ENCODE measurements at regions not wholly inside any gene's neighbourhood (a gene's known extent, or its start where the extent isn't known, plus 50 kb on each side); places are given as distances from the start of the nearest gene placed in this dataset.
"Not testable (repeated sequence)": the region's sequence is repeated elsewhere in the genome, so short reads cannot be mapped to it uniquely, and the experiment has no call there.

DNA sequence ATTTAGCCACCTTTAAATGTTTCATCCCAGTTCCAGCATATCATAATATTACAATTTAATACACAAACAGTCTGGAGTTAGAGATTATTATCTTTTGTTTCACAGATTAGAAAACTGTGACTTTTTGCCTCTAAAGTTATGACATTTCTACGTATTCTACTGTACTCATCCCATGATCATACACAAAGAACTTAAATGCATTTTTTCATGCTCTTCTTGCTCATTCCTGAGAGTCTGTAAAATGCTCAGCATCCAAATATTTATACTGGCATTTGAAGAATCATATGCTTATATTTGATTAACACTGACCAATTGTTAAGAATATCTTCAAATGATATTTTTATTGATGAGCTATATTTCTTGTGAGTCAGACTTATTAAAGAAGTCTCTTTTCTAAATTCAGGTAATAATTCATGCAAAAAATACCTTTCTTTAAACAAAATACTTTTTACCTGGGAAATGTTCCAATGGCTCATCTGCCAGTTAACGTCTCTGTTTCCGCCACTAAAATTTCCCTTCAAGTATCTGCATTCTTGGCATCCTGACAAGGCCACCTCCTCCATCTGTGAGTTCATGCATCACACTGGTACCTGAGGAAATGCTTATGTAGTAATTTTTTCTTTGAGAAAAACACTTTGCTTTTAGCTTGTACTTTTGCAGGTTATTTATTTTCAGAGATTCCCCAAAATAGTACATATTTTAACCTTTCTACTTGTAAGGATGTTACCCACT lies 139.6 kb upstream of the RASA1 start:
- TF ChIP-seq, protein P1, sequence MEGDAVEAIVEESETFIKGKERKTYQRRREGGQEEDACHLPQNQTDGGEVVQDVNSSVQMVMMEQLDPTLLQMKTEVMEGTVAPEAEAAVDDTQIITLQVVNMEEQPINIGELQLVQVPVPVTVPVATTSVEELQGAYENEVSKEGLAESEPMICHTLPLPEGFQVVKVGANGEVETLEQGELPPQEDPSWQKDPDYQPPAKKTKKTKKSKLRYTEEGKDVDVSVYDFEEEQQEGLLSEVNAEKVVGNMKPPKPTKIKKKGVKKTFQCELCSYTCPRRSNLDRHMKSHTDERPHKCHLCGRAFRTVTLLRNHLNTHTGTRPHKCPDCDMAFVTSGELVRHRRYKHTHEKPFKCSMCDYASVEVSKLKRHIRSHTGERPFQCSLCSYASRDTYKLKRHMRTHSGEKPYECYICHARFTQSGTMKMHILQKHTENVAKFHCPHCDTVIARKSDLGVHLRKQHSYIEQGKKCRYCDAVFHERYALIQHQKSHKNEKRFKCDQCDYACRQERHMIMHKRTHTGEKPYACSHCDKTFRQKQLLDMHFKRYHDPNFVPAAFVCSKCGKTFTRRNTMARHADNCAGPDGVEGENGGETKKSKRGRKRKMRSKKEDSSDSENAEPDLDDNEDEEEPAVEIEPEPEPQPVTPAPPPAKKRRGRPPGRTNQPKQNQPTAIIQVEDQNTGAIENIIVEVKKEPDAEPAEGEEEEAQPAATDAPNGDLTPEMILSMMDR (IDR thresholded peaks at IDR 0.05): no peak
- H3K4me1 Mint-ChIP-seq (ENCODE audit: unreplicated experiment): peaks cover 21% of the 10 kb centered on the region
- no peak for DNase-seq (ENCODE audit: extremely low spot score, unreplicated experiment)
- no peak overlapping the region for H3K27ac Mint-ChIP-seq (ENCODE audit: unreplicated experiment)
- no peaks in the 10 kb centered on the region for H3K36me3 Mint-ChIP-seq (ENCODE audit: unreplicated experiment)
- peaks cover 2% of the 10 kb centered on the region for H3K27me3 Mint-ChIP-seq (ENCODE audit: unreplicated experiment)
- H3K4me3 Mint-ChIP-seq (ENCODE audit: unreplicated experiment): no peak overlapping the region
- no peaks in the 10 kb centered on the region for H3K9me3 Mint-ChIP-seq (ENCODE audit: unreplicated experiment)

DNA sequence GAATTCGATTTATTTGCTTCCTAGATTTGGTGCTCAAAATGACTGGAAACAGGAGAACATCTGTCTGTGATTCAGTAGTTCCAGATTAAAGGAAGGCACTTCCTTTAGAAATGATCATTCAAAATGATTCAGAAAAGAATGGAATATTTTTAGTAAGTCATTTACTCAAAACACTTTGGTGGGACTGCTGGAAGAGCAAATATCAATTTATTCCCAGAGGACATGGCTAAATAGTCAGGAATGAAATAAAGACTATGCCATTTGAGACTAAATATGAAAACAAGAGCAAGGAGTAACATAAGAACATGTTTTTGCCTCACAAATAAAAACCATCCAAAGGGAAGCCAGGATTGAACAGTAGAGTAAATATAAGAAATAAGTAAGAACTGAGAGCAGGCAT lies 138.6 kb upstream of the RASA1 start:
- peaks cover 21% of the 10 kb centered on the region for H3K4me1 Mint-ChIP-seq (ENCODE audit: unreplicated experiment)
- no peak overlapping the region for H3K27ac Mint-ChIP-seq (ENCODE audit: unreplicated experiment)
- DNase-seq (ENCODE audit: extremely low spot score, unreplicated experiment): no peak
- TF ChIP-seq, protein P1 (IDR thresholded peaks at IDR 0.05): no peak
- H3K36me3 Mint-ChIP-seq (ENCODE audit: unreplicated experiment): no peaks in the 10 kb centered on the region
- peaks cover 2% of the 10 kb centered on the region for H3K27me3 Mint-ChIP-seq (ENCODE audit: unreplicated experiment)
- no peak overlapping the region for H3K4me3 Mint-ChIP-seq (ENCODE audit: unreplicated experiment)
- no peaks in the 10 kb centered on the region for H3K9me3 Mint-ChIP-seq (ENCODE audit: unreplicated experiment)

DNA sequence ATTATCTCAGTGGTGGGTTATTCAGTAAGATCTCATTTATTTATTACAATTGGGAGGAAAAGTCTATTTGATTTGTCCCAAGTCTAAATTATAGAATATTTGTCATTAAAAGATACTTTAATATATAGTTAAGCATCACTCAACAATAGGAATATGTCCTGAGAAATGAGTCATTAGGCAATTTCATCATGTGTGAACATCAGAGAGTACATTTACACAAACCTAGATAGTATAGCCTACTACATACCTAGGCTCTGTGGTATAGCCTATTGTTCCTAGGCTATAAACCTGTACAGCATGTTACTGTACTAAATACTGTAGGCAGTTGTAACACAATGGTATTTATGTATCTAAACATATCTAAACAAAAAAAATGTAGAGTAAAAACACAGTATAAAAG lies 135.0 kb upstream of the RASA1 start:
- H3K27ac Mint-ChIP-seq (ENCODE audit: unreplicated experiment): no peak overlapping the region
- H3K4me1 Mint-ChIP-seq (ENCODE audit: unreplicated experiment): peaks cover 14% of the 10 kb centered on the region
- no peaks in the 10 kb centered on the region for H3K36me3 Mint-ChIP-seq (ENCODE audit: unreplicated experiment)
- no peak for DNase-seq (ENCODE audit: extremely low spot score, unreplicated experiment)
- peaks cover 1% of the 10 kb centered on the region for H3K27me3 Mint-ChIP-seq (ENCODE audit: unreplicated experiment)
- H3K9me3 Mint-ChIP-seq (ENCODE audit: unreplicated experiment): no peaks in the 10 kb centered on the region
- TF ChIP-seq, protein P1 (IDR thresholded peaks at IDR 0.05): no peak
- H3K4me3 Mint-ChIP-seq (ENCODE audit: unreplicated experiment): no peak overlapping the region

DNA sequence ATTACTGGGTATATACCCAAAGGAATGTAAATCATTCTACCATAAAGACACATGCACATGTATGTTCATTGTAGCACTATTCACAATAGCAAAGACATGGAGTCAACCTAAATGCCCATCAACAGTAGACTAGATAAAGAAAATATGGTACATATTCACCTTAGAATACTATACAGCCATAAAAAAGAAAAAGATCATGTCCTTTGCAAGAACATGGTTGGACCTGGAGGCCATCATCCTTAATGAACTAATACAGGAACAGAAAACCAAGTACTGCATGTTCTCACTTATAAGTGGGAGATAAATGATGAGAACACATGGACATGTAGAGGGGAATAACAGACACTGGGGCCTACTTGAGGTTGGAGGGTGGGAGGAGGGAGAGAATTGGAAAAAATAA lies 133.2 kb upstream of the RASA1 start:
- not testable (repeated sequence) for H3K27ac Mint-ChIP-seq (ENCODE audit: unreplicated experiment); H3K4me3 Mint-ChIP-seq (ENCODE audit: unreplicated experiment); DNase-seq (ENCODE audit: extremely low spot score, unreplicated experiment); H3K36me3 Mint-ChIP-seq (ENCODE audit: unreplicated experiment); H3K4me1 Mint-ChIP-seq (ENCODE audit: unreplicated experiment); H3K27me3 Mint-ChIP-seq (ENCODE audit: unreplicated experiment); H3K9me3 Mint-ChIP-seq (ENCODE audit: unreplicated experiment)

DNA sequence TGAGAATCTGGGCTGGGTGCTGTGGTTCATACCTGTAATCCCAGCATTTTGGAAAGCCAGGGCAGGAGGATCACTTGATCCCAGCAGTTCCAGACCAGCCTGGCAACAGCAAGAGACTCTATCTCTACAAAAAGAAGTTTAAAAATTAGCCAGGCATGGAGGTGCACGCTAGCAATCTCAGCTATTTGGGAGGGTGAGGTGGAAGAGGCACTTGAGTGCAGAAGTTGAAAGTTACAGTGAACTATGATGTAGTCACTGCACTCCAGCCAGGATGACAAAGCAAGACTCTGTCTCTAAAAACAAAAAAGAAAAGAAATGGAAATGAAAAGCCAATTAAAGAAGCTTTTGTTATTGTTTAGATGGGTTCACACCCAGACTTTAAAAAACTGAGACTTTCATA lies 131.6 kb upstream of the RASA1 start:
- no peak for DNase-seq (ENCODE audit: extremely low spot score, unreplicated experiment)
- Mint-ChIP-seq H3K27ac (ENCODE audit: unreplicated experiment) (no peak overlapping the region), H3K9me3 (ENCODE audit: unreplicated experiment) (no peaks in the 10 kb centered on the region), H3K4me1 (ENCODE audit: unreplicated experiment) (no peaks in the 10 kb centered on the region), H3K27me3 (ENCODE audit: unreplicated experiment) (peaks cover 5% of the 10 kb centered on the region), H3K36me3 (ENCODE audit: unreplicated experiment) (no peaks in the 10 kb centered on the region), H3K4me3 (ENCODE audit: unreplicated experiment) (no peak overlapping the region)
- TF ChIP-seq, protein P1 (IDR thresholded peaks at IDR 0.05): no peak
